ENCODE measurements at regions not wholly inside any gene's neighbourhood (a gene's known extent, or its start where the extent isn't known, plus 50 kb on each side); places are given as distances from the start of the nearest gene placed in this dataset.

GRCh38 chr4:167492007-167492406, 257.7 kb upstream of the SPOCK3 start:
- H3K36me3 ChIP-seq (ENCODE audit: control insufficient read depth in 2 of 3, insufficient read depth in 3 of 3, low read length in 3 of 3), result no peaks in the 10 kb centered on the region
- H3K9ac ChIP-seq (ENCODE audit: low read length in 3 of 3), result no peak overlapping the region
- H3K27me3 ChIP-seq (ENCODE audit: control insufficient read depth, insufficient read depth, low read length), result no peaks in the 10 kb centered on the region
- FAIRE-seq (no peak), DNase-seq (no peak)
- no peak overlapping the region for H3K27ac ChIP-seq (ENCODE audit: low read depth in 2 of 2, low read length in 2 of 2)
- H3K4me1 ChIP-seq (ENCODE audit: control insufficient read depth in 2 of 3, insufficient read depth in 2 of 3, low read depth in 1 of 3, low read length in 3 of 3), result no peaks in the 10 kb centered on the region
- no peak overlapping the region for H3K4me3 ChIP-seq (ENCODE audit: low read length in 3 of 3)
- intact Hi-C loops (cut with DNase I), result no loop called here
- H3K9me3 ChIP-seq (ENCODE audit: control insufficient read depth in 2 of 3, insufficient read depth in 1 of 3, low read length in 3 of 3), result no peaks in the 10 kb centered on the region
- no peak for TF ChIP-seq CTCF (IDR thresholded peaks at IDR 0.05; ENCODE audit: borderline replicate concordance, extremely low read depth, insufficient read depth)

- Histone ChIP-seq H3K27ac (ENCODE audit: low read depth in 2 of 2, low read length in 2 of 2) (no peak overlapping the region), H3K27me3 (ENCODE audit: control insufficient read depth, insufficient read depth, low read length) (no peaks in the 10 kb centered on the region), H3K9ac (ENCODE audit: low read length in 3 of 3) (no peak overlapping the region), H3K4me1 (ENCODE audit: control insufficient read depth in 2 of 3, insufficient read depth in 2 of 3, low read depth in 1 of 3, low read length in 3 of 3) (no peaks in the 10 kb centered on the region), H3K4me3 (ENCODE audit: low read length in 3 of 3) (no peak overlapping the region), H3K9me3 (ENCODE audit: control insufficient read depth in 2 of 3, insufficient read depth in 1 of 3, low read length in 3 of 3) (no peaks in the 10 kb centered on the region), H3K36me3 (ENCODE audit: control insufficient read depth in 2 of 3, insufficient read depth in 3 of 3, low read length in 3 of 3) (no peaks in the 10 kb centered on the region)
- DNase-seq (no peak), FAIRE-seq (no peak)
- intact Hi-C loops (cut with DNase I), result no loop called here
- TF ChIP-seq CTCF (IDR thresholded peaks at IDR 0.05; ENCODE audit: borderline replicate concordance, extremely low read depth, insufficient read depth), result no peak
These were observed 275.3 kb upstream of the SPOCK3 start for GRCh38 chr4:167509551-167509950.

GRCh38 chr4:167524091-167524490, 289.8 kb upstream of the SPOCK3 start:
- no peak for TF ChIP-seq CTCF (IDR thresholded peaks at IDR 0.05; ENCODE audit: borderline replicate concordance, extremely low read depth, insufficient read depth)
- intact Hi-C loops (cut with DNase I), result no loop called here
- H3K9ac ChIP-seq (ENCODE audit: low read length in 3 of 3), result no peak overlapping the region
- H3K4me3 ChIP-seq (ENCODE audit: low read length in 3 of 3), result no peak overlapping the region
- peaks cover 0 to 2% (median 0%) of the 10 kb centered on the region in 3 donors for H3K9me3 ChIP-seq (ENCODE audit: control insufficient read depth in 2 of 3, insufficient read depth in 1 of 3, low read length in 3 of 3)
- H3K27ac ChIP-seq (ENCODE audit: low read depth in 2 of 2, low read length in 2 of 2), result no peak overlapping the region
- no peak for DNase-seq
- no peaks in the 10 kb centered on the region for H3K4me1 ChIP-seq (ENCODE audit: control insufficient read depth in 2 of 3, insufficient read depth in 2 of 3, low read depth in 1 of 3, low read length in 3 of 3)
- H3K36me3 ChIP-seq (ENCODE audit: control insufficient read depth in 2 of 3, insufficient read depth in 3 of 3, low read length in 3 of 3), result no peaks in the 10 kb centered on the region
- no peak for FAIRE-seq
- no peaks in the 10 kb centered on the region for H3K27me3 ChIP-seq (ENCODE audit: control insufficient read depth, insufficient read depth, low read length)

- no peak for TF ChIP-seq CTCF (IDR thresholded peaks at IDR 0.05; ENCODE audit: borderline replicate concordance, extremely low read depth, insufficient read depth)
- H3K4me3 ChIP-seq (ENCODE audit: low read length in 3 of 3), result no peak overlapping the region
- no peaks in the 10 kb centered on the region for H3K36me3 ChIP-seq (ENCODE audit: control insufficient read depth in 2 of 3, insufficient read depth in 3 of 3, low read length in 3 of 3)
- H3K27ac ChIP-seq (ENCODE audit: low read depth in 2 of 2, low read length in 2 of 2), result no peak overlapping the region
- H3K9me3 ChIP-seq (ENCODE audit: control insufficient read depth in 2 of 3, insufficient read depth in 1 of 3, low read length in 3 of 3), result no peaks in the 10 kb centered on the region
- H3K27me3 ChIP-seq (ENCODE audit: control insufficient read depth, insufficient read depth, low read length), result no peaks in the 10 kb centered on the region
- no peaks in the 10 kb centered on the region for H3K4me1 ChIP-seq (ENCODE audit: control insufficient read depth in 2 of 3, insufficient read depth in 2 of 3, low read depth in 1 of 3, low read length in 3 of 3)
- intact Hi-C loops (cut with DNase I), result no loop called here
- FAIRE-seq, result no peak
- DNase-seq, result no peak
- H3K9ac ChIP-seq (ENCODE audit: low read length in 3 of 3), result no peak overlapping the region
These were observed 303.5 kb upstream of the SPOCK3 start for GRCh38 chr4:167537761-167538160.

Data from kidney (tissue), 13 donors.